ENCODE measurements at regions not wholly inside any gene's neighbourhood (a gene's known extent, or its start where the extent isn't known, plus 50 kb on each side); places are given as distances from the start of the nearest gene placed in this dataset.

DNA sequence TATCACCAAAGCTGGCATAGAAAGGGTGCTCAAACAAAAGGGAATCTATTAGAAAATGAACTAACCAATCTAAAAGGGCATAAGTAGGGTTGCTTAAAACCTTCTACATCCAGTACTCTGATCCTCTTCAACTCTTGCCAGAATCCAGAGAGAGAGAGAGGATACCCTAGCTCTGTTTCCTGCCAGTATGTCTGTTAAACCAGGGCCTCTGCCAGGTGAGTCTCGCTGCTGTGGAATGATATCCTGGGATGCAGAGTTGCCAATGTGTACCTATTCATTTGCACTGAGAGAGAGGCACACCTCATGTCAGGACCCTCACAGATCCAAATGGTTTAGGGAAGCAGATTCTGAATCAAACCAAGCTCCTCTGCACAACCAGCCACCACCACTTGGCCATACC is 79.8 kb upstream of the DYNLRB2 start:
- POLR2A ChIA-PET = no interaction called here
- Histone ChIP-seq H3K4me2 (ENCODE audit: insufficient read depth, low read length) (no peak overlapping the region), H3K9me3 (replicated peaks; ENCODE audit: control insufficient read depth, insufficient read depth, low read length) (no peaks in the 10 kb centered on the region), H3K27ac (ENCODE audit: insufficient read depth, low read depth, low read length) (no peak overlapping the region), H3K9ac (replicated peaks; ENCODE audit: extremely low read depth, insufficient read depth, low read length) (no peak overlapping the region), H3K36me3 (ENCODE audit: control insufficient read depth in 2 of 2, extremely low read depth in 1 of 2, insufficient read depth in 2 of 2, low read length in 2 of 2) (no peaks in the 10 kb centered on the region), H3K4me1 (ENCODE audit: control insufficient read depth, extremely low read depth, insufficient read depth, low read length) (no peaks in the 10 kb centered on the region), H2AFZ (ENCODE audit: low read depth, low read length) (no peak overlapping the region), H3K27me3 (ENCODE audit: control insufficient read depth in 2 of 2, insufficient read depth in 2 of 2, low read length in 2 of 2) (no peaks in the 10 kb centered on the region), H4K20me1 (replicated peaks; ENCODE audit: control insufficient read depth, extremely low read depth, insufficient read depth, low read length) (no peaks in the 10 kb centered on the region), H3K4me3 (replicated peaks in 1 of 3; ENCODE audit: insufficient read depth in 1 of 3, low read depth in 1 of 3, low read length in 3 of 3) (no peak overlapping the region), H3K9me1 (replicated peaks; ENCODE audit: control insufficient read depth, extremely low read depth, insufficient read depth, low read length) (no peaks in the 10 kb centered on the region), H3K79me2 (ENCODE audit: control insufficient read depth, insufficient read depth, low read length) (no peaks in the 10 kb centered on the region)
- TF ChIP-seq POLR2A (IDR thresholded peaks at IDR 0.05; ENCODE audit: low read depth, low read length) = no peak
- TF ChIP-seq JUN (IDR thresholded peaks at IDR 0.05; ENCODE audit: borderline replicate concordance, insufficient read depth, insufficient read length, low read depth) = no peak
- no peak for TF ChIP-seq POLR2AphosphoS5 (IDR thresholded peaks at IDR 0.05; ENCODE audit: insufficient read depth, low read depth, low read length)
- TF ChIP-seq CTCF (IDR thresholded peaks at IDR 0.05; ENCODE audit: extremely low read depth in 1 of 2, insufficient read depth in 1 of 2, low read depth in 1 of 2, low read length in 2 of 2) = no peak
- no peak for TF ChIP-seq EZH2 (IDR thresholded peaks at IDR 0.05; ENCODE audit: borderline replicate concordance, low read depth, low read length, severe bottlenecking)
- no peak for TF ChIP-seq MYC (IDR thresholded peaks at IDR 0.05; ENCODE audit: low read depth, low read length)
- TF ChIP-seq, protein P1, sequence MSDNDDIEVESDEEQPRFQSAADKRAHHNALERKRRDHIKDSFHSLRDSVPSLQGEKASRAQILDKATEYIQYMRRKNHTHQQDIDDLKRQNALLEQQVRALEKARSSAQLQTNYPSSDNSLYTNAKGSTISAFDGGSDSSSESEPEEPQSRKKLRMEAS (IDR thresholded peaks at IDR 0.05; ENCODE audit: insufficient read depth, insufficient read length) = no peak
- TF ChIP-seq GATA2 (IDR thresholded peaks at IDR 0.05; ENCODE audit: insufficient read depth, insufficient read length, low read depth, low read length) = no peak
- no peak for TF ChIP-seq FOS (IDR thresholded peaks at IDR 0.05; ENCODE audit: borderline replicate concordance, insufficient read depth, low read length)
- BruUV-seq (replicated peaks) = no TSS peak
- dilution Hi-C loops (cut with MboI; ENCODE audit: extremely low pct_ligation_motif_present, low sequenced_read_pairs) = no loop called here
- FAIRE-seq (no peak), DNase-seq (ENCODE audit: low read depth, low spot score) (no peak)
- CTCF ChIA-PET = no interaction called here
- intact Hi-C loops (cut with micrococcal nuclease) = no loop called here

Data from endothelial cell of umbilical vein (primary cell).